H1 (cell line): ENCODE measurements at regions not wholly inside any gene's neighbourhood (a gene's known extent, or its start where the extent isn't known, plus 50 kb on each side); places are given as distances from the start of the nearest gene placed in this dataset.

ENCODE experiments used
- CTCF ChIA-PET: fragments of 300-600 bp; sonication (Branson Sonifier 250); formaldehyde crosslinking; loops from one replicate; lab custom pipeline; 2021; ENCODE audit not compliant: partially characterized antibody; lab: Charles Lee
- POLR2A ChIA-PET: fragments of 300-600 bp; sonication (Branson Sonifier 250); formaldehyde crosslinking; loops from one replicate; lab custom pipeline; 2021; ENCODE audit warnings: inconsistent platforms; ENCODE audit not compliant: partially characterized antibody; lab: Charles Lee
- DNase-seq, 2 experiments: peaks; one replicate each; pipeline versions ENCODE4 v3.0.0 to v3.0.0-alpha.2; 2010 to 2022; ENCODE audit warnings: low spot score in 2 of 2, low read depth in 1 of 2, mixed read lengths in 1 of 2
- FAIRE-seq: peaks from 2 replicates; lab custom pipeline; 2011; peaks lifted over from hg19 to GRCh38; lab: Jason Lieb, UNC
- H2AFZ ChIP-seq: 2 replicates; pipeline ENCODE4 v1.8.1; 2012; ENCODE audit warnings: low read length, inconsistent platforms
- H2AK5ac ChIP-seq: 2 replicates; pipeline ENCODE4 v1.6.1; 2013; ENCODE audit warnings: low read depth, low read length
- H2BK120ac ChIP-seq: replicated peaks from 2 replicates; pipeline ENCODE3; 2013; ENCODE audit warnings: low read depth, low read length, inconsistent platforms
- H2BK12ac ChIP-seq: 2 replicates; pipeline ENCODE4 v1.6.1; 2013; ENCODE audit warnings: low read depth, low read length
- H2BK15ac ChIP-seq: 2 replicates; pipeline ENCODE4 v1.6.1; 2013; ENCODE audit warnings: low read length
- H2BK20ac ChIP-seq: 2 replicates; pipeline ENCODE4 v1.6.1; 2013; ENCODE audit warnings: low read length
- H2BK5ac ChIP-seq: 2 replicates; pipeline ENCODE4 v1.6.1; 2013; ENCODE audit warnings: low read depth, low read length
- H3K14ac ChIP-seq: 2 replicates; pipeline ENCODE4 v1.6.1; 2013; ENCODE audit warnings: inconsistent platforms; ENCODE audit not compliant: insufficient read length
- H3K18ac ChIP-seq: 2 replicates; pipeline ENCODE4 v1.6.1; 2013; ENCODE audit warnings: low read length; ENCODE audit errors: extremely low read depth
- H3K23ac ChIP-seq: 2 replicates; pipeline ENCODE4 v1.6.1; 2013; ENCODE audit warnings: inconsistent platforms; ENCODE audit not compliant: insufficient read length
- H3K23me2 ChIP-seq: 2 replicates; pipeline ENCODE4 v1.6.1; 2013; ENCODE audit warnings: low read depth, low read length
- H3K27ac ChIP-seq: 2 replicates; pipeline ENCODE4 v1.6.1; 2011; ENCODE audit warnings: low read depth, low read length, inconsistent platforms
- H3K27me3 ChIP-seq, 4 experiments: replicated peaks in 1 of 4; 1 replicate in 1 of 4; 2 replicates in 3 of 4; pipeline versions ENCODE4 v1.6.1 to v1.8.1; 2011 to 2013; ENCODE audit warnings: low read length in 3 of 4, mild to moderate bottlenecking in 3 of 4, inconsistent platforms in 2 of 4, mixed read lengths in 2 of 4, moderate library complexity in 1 of 4; ENCODE audit not compliant: control insufficient read depth in 3 of 4, insufficient read depth in 3 of 4; ENCODE audit errors: extremely low read depth in 1 of 4
- H3K36me3 ChIP-seq, 4 experiments: 2 replicates each; pipeline versions ENCODE4 v1.6.1 to v1.8.1; 2011 to 2013; ENCODE audit warnings: mild to moderate bottlenecking in 4 of 4, low read length in 3 of 4, moderate library complexity in 2 of 4, control low read depth in 1 of 4, inconsistent platforms in 1 of 4; ENCODE audit not compliant: insufficient read depth in 4 of 4, control insufficient read depth in 2 of 4
- H3K4ac ChIP-seq: replicated peaks from 2 replicates; pipeline ENCODE3; 2013; ENCODE audit warnings: low read length, low read depth, mixed read lengths, inconsistent platforms; ENCODE audit not compliant: insufficient read length
- H3K4me1 ChIP-seq, 4 experiments: replicated peaks in 1 of 4; 1 replicate in 1 of 4; 2 replicates in 3 of 4; pipeline versions ENCODE4 v1.6.1 to v1.8.1; 2011 to 2013; ENCODE audit warnings: low read length in 3 of 4, inconsistent platforms in 2 of 4, mixed read lengths in 1 of 4; ENCODE audit not compliant: insufficient read depth in 4 of 4, control insufficient read depth in 3 of 4
- H3K4me2 ChIP-seq, 2 experiments: 2 replicates each; pipeline versions ENCODE4 v1.6.1 to v1.8.1; 2011 to 2013; ENCODE audit warnings: low read depth in 2 of 2, low read length in 2 of 2, control low read depth in 1 of 2, inconsistent platforms in 1 of 2, mild to moderate bottlenecking in 1 of 2; ENCODE audit not compliant: insufficient read depth in 1 of 2
- H3K4me3 ChIP-seq, 4 experiments: fragments of 200-600, 300-600 bp in 1 of 4; sonication (generic), shearing (Covaris generic), sonication (Bioruptor Twin) in 1 of 4; 2 replicates each; pipeline versions ENCODE4 v1.5.1 to v1.8.1; 2011 to 2016; ENCODE audit warnings: low read length in 4 of 4, low read depth in 3 of 4, control low read depth in 2 of 4, inconsistent platforms in 2 of 4, mild to moderate bottlenecking in 2 of 4, mixed read lengths in 1 of 4, moderate library complexity in 1 of 4; ENCODE audit not compliant: insufficient read depth in 2 of 4; ENCODE audit errors: extremely low read depth in 1 of 4
- H3K56ac ChIP-seq: replicated peaks from 2 replicates; pipeline ENCODE3; 2013; ENCODE audit warnings: low read depth, mild to moderate bottlenecking, mixed read lengths, low read length, inconsistent platforms; ENCODE audit not compliant: insufficient read length
- H3K79me1 ChIP-seq: 2 replicates; pipeline ENCODE4 v1.6.1; 2013; ENCODE audit warnings: low read depth, low read length, control low read depth
- H3K79me2 ChIP-seq, 2 experiments: 2 replicates each; pipeline versions ENCODE4 v1.6.1 to v1.8.1; 2012 to 2013; ENCODE audit warnings: low read length in 2 of 2, mild to moderate bottlenecking in 2 of 2, inconsistent platforms in 1 of 2; ENCODE audit not compliant: insufficient read depth in 2 of 2, control insufficient read depth in 1 of 2
- H3K9ac ChIP-seq, 4 experiments: replicated peaks in 1 of 4; 1 replicate in 1 of 4; 2 replicates in 3 of 4; pipeline versions ENCODE4 v1.6.1 to v1.8.1; 2011 to 2013; ENCODE audit warnings: low read depth in 3 of 4, low read length in 3 of 4, control low read depth in 2 of 4, mild to moderate bottlenecking in 2 of 4, moderate library complexity in 2 of 4, inconsistent platforms in 1 of 4; ENCODE audit errors: extremely low read depth in 1 of 4
- H3K9me3 ChIP-seq, 2 experiments: 2 replicates each; pipeline versions ENCODE4 v1.6.1 to v1.8.1; 2012 to 2013; ENCODE audit warnings: mild to moderate bottlenecking in 2 of 2, moderate library complexity in 2 of 2, control low read depth in 1 of 2, inconsistent platforms in 1 of 2, low read depth in 1 of 2, low read length in 1 of 2, mixed read lengths in 1 of 2; ENCODE audit not compliant: insufficient read depth in 2 of 2
- H4K20me1 ChIP-seq, 2 experiments: replicated peaks in 1 of 2; 2 replicates each; pipeline versions ENCODE3 to v1.8.1; 2011 to 2013; ENCODE audit warnings: inconsistent platforms in 2 of 2, low read length in 2 of 2, mild to moderate bottlenecking in 1 of 2; ENCODE audit not compliant: insufficient read depth in 2 of 2, control insufficient read depth in 1 of 2
- H4K5ac ChIP-seq: 2 replicates; pipeline ENCODE4 v1.6.1; 2013; ENCODE audit warnings: low read length, low read depth, mixed read lengths, inconsistent platforms; ENCODE audit not compliant: insufficient read length
- H4K8ac ChIP-seq: 2 replicates; pipeline ENCODE4 v1.8.0; 2013; ENCODE audit warnings: mild to moderate bottlenecking, moderate library complexity, low read length, inconsistent platforms; ENCODE audit not compliant: insufficient read depth; ENCODE audit errors: extremely low read depth
- H4K91ac ChIP-seq: replicated peaks from 2 replicates; pipeline ENCODE3; 2013; ENCODE audit warnings: low read length, mixed read lengths, inconsistent platforms; ENCODE audit not compliant: insufficient read length
- CBX5 ChIP-seq: fragments of 300-800, 300-1000 bp; sonication (generic); IDR thresholded peaks from 2 replicates; pipeline ENCODE4 v1.7.1; 2016; ENCODE audit warnings: antibody characterized with exemption, low read length, low read depth
- CBX8 ChIP-seq: fragments of 300-800, 300-1000 bp; sonication (generic); IDR thresholded peaks from 2 replicates; pipeline ENCODE4 v1.7.1; 2016; ENCODE audit warnings: low read depth, low read length, borderline replicate concordance
- CEBPB ChIP-seq: IDR thresholded peaks from 2 replicates; pipeline ENCODE4 v1.6.1; 2012; ENCODE audit warnings: low read depth, low read length
- CREB1 ChIP-seq: IDR thresholded peaks from 2 replicates; pipeline ENCODE4 v1.6.1; 2012; ENCODE audit warnings: inconsistent platforms
- EGR1 ChIP-seq: IDR thresholded peaks from 2 replicates; pipeline ENCODE4 v1.6.1; 2011; ENCODE audit warnings: low read depth, low read length, borderline replicate concordance
- EZH2 ChIP-seq: fragments of 200-600 bp; sonication (generic); IDR thresholded peaks from 2 replicates; pipeline ENCODE4 v1.7.1; 2012; ENCODE audit warnings: low read depth, mild to moderate bottlenecking, moderate library complexity, low read length, inconsistent platforms; ENCODE audit not compliant: severe bottlenecking
- JUND ChIP-seq: IDR thresholded peaks from 2 replicates; pipeline ENCODE4 v1.6.1; 2011; ENCODE audit warnings: mild to moderate bottlenecking, improper control_type of control experiment, low read length
- KDM5A ChIP-seq: fragments of 200-600 bp; IDR thresholded peaks from 2 replicates; pipeline ENCODE4 v1.7.1; 2012; ENCODE audit warnings: mild to moderate bottlenecking, low read length, inconsistent platforms, mixed read lengths
- NRF1 ChIP-seq: IDR thresholded peaks from 2 replicates; pipeline ENCODE4 v1.6.1; 2011; ENCODE audit warnings: mild to moderate bottlenecking, low read depth, low read length, improper control_type of control experiment
- POLR2A ChIP-seq, 2 experiments: IDR thresholded peaks; 1 replicate in 1 of 2; 2 replicates in 1 of 2; pipeline ENCODE4 v1.6.1; 2011; ENCODE audit warnings: low read depth in 2 of 2, low read length in 2 of 2, mild to moderate bottlenecking in 2 of 2; ENCODE audit errors: control extremely low read depth in 1 of 2
- RNF2 ChIP-seq: fragments of 200-900, 300-1000 bp; sonication (generic); IDR thresholded peaks from 2 replicates; pipeline ENCODE4 v1.7.1; 2016; ENCODE audit warnings: borderline replicate concordance, low read depth, mild to moderate bottlenecking, antibody characterized with exemption, low read length; ENCODE audit not compliant: poor library complexity, severe bottlenecking; ENCODE audit errors: missing control alignments
- SIN3A ChIP-seq, 2 experiments: IDR thresholded peaks in 1 of 2; conservative IDR thresholded peaks in 1 of 2; 2 replicates each; pipeline ENCODE4 v1.6.1; 2011 to 2012; ENCODE audit warnings: low read length in 2 of 2, improper control_type of control experiment in 1 of 2, low read depth in 1 of 2, mild to moderate bottlenecking in 1 of 2
- WGBS, 2 experiments: shearing (Covaris generic) in 1 of 2; methylation state at CpG; one replicate each; pipeline versions ENCODE4 v1.1.6 to v1.1.7; 2013 to 2015; ENCODE audit warnings: low lambda C conversion rate in 2 of 2, mixed read lengths in 2 of 2, inconsistent platforms in 1 of 2, low coverage in 1 of 2, missing lambda C conversion rate in 1 of 2; ENCODE audit not compliant: insufficient replicate concordance in 2 of 2, insufficient coverage in 1 of 2, insufficient read length in 1 of 2; ENCODE audit errors: extremely low coverage in 1 of 2, missing lambda C conversion rate in 1 of 2; 5-methylcytosine and 5-hydroxymethylcytosine counted together

GRCh38 chr6:122136386-122136785 is 263.1 kb upstream of the HSF2 start:
- Histone ChIP-seq H2AK5ac (no peak overlapping the region), H3K9ac (no peak overlapping the region), H3K18ac (no peak overlapping the region), H3K79me1 (no peaks in the 10 kb centered on the region), H3K9me3 (no peaks in the 10 kb centered on the region), H3K4ac (no peak overlapping the region), H4K8ac (no peak overlapping the region), H2AFZ (no peak overlapping the region), H2BK12ac (no peak overlapping the region), H3K36me3 (no peaks in the 10 kb centered on the region), H3K4me3 (no peak overlapping the region), H3K27me3 (no peaks in the 10 kb centered on the region), H3K23me2 (no peaks in the 10 kb centered on the region), H3K23ac (no peak overlapping the region), H3K14ac (no peak overlapping the region), H3K4me1 (no peaks in the 10 kb centered on the region), H2BK5ac (no peak overlapping the region), H4K91ac (no peak overlapping the region), H3K79me2 (no peaks in the 10 kb centered on the region), H2BK120ac (no peak overlapping the region), H2BK15ac (no peak overlapping the region), H3K56ac (no peak overlapping the region), H2BK20ac (no peak overlapping the region), H4K5ac (no peak overlapping the region), H4K20me1 (no peaks in the 10 kb centered on the region), H3K4me2 (no peak overlapping the region), H3K27ac (no peak overlapping the region)
- FAIRE-seq = no peak
- no peak for DNase-seq
- ChIA-PET POLR2A (no interaction called here), CTCF (no interaction called here)
- no peak for TF ChIP-seq POLR2A (IDR thresholded peaks at IDR 0.05; ENCODE audit: control extremely low read depth in 1 of 2, low read depth in 2 of 2, low read length in 2 of 2)
- no peak for TF ChIP-seq KDM5A
- no peak for TF ChIP-seq CREB1
- TF ChIP-seq CBX8 = no peak
- TF ChIP-seq EZH2 = no peak
- TF ChIP-seq EGR1 = no peak
- TF ChIP-seq JUND = no peak
- no peak for TF ChIP-seq CEBPB
- no peak for TF ChIP-seq NRF1
- no peak for TF ChIP-seq SIN3A (conservative IDR thresholded peaks at IDR 0.05 in 1 of 2, IDR thresholded peaks at IDR 0.05 in 1 of 2; ENCODE audit: low read depth in 1 of 2, low read length in 2 of 2)
- TF ChIP-seq RNF2 = no peak
- no peak for TF ChIP-seq CBX5
- 95% methylated on average over 1 of the region's 1 CpG; no CpG with 5 or more reads in 1 of the 2 experiments for WGBS, 2 experiments
